Thoracic aorta (tissue), 2 donors: ENCODE measurements at regions not wholly inside any gene's neighbourhood (a gene's known extent, or its start where the extent isn't known, plus 50 kb on each side); places are given as distances from the start of the nearest gene placed in this dataset.

ENCODE experiments used
- ATAC-seq: fragments of 150-250 bp; one replicate; pipeline ENCODE4 v1.8.0; 2017; ENCODE audit warnings: low read depth; ENCODE audit not compliant: insufficient number of reproducible peaks, low FRiP score
- DNase-seq: peaks from one replicate; pipeline ENCODE4 v3.0.0-alpha.2; 2020; ENCODE audit warnings: low spot score
- H3K27ac ChIP-seq, 2 donors: fragments of 200-600 bp; sonication (generic); 1 replicate in 1 of 2; 2 replicates in 1 of 2; pipeline ENCODE4 v1.5.1; 2016; ENCODE audit warnings: mild to moderate bottlenecking in 2 of 2, moderate library complexity in 2 of 2
- H3K27me3 ChIP-seq: fragments of 200-600 bp; sonication (generic); replicated peaks from 2 replicates; pipeline ENCODE4 v1.6.0; 2016; ENCODE audit warnings: mild to moderate bottlenecking; ENCODE audit not compliant: insufficient read depth
- H3K36me3 ChIP-seq: fragments of 200-600 bp; sonication (generic); one replicate; pipeline ENCODE4 v1.5.1; 2016
- H3K4me1 ChIP-seq, 2 donors: fragments of 200-600 bp; sonication (generic); 1 replicate in 1 of 2; 2 replicates in 1 of 2; pipeline versions ENCODE4 v1.5.1 to v1.6.0; 2016; ENCODE audit warnings: low read depth in 2 of 2, mild to moderate bottlenecking in 1 of 2; ENCODE audit not compliant: control insufficient read depth in 1 of 2
- H3K4me3 ChIP-seq: fragments of 200-600 bp; sonication (generic); 2 replicates; pipeline ENCODE4 v1.5.1; 2016; ENCODE audit warnings: mild to moderate bottlenecking
- H3K9me3 ChIP-seq: fragments of 200-600 bp; sonication (generic); 2 replicates; pipeline ENCODE4 v1.5.1; 2016
- TF ChIP-seq, protein P1 (sequence below): fragments of 200-600 bp; sonication (generic); IDR thresholded peaks from one replicate; pipeline ENCODE4 v1.5.1; 2019; ENCODE audit warnings: antibody characterized with exemption

DNA sequence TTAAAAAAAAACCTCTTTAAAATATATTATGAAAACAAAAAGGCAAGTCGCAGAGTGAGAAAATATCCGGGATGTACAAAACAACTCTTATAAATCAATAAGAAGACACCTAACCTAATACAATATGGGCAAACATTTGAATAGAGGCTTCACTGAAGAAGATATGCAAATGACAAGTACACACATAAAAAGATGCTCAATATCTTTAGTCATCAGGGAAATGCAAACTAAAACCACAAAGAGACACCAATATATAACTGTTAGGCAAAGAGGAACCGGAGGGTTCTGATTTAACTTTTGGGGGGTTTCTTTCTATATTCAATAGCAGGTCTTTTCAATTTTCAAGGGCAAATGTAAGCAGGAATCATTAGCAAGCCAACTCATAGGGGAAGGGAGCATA lies 480.7 kb upstream of the SPTLC3 start:
- TF ChIP-seq, protein P1, sequence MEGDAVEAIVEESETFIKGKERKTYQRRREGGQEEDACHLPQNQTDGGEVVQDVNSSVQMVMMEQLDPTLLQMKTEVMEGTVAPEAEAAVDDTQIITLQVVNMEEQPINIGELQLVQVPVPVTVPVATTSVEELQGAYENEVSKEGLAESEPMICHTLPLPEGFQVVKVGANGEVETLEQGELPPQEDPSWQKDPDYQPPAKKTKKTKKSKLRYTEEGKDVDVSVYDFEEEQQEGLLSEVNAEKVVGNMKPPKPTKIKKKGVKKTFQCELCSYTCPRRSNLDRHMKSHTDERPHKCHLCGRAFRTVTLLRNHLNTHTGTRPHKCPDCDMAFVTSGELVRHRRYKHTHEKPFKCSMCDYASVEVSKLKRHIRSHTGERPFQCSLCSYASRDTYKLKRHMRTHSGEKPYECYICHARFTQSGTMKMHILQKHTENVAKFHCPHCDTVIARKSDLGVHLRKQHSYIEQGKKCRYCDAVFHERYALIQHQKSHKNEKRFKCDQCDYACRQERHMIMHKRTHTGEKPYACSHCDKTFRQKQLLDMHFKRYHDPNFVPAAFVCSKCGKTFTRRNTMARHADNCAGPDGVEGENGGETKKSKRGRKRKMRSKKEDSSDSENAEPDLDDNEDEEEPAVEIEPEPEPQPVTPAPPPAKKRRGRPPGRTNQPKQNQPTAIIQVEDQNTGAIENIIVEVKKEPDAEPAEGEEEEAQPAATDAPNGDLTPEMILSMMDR, result no peak
- no peak overlapping the region for H3K4me3 ChIP-seq
- H3K27ac ChIP-seq, result no peak overlapping the region
- no peaks in the 10 kb centered on the region for H3K27me3 ChIP-seq
- DNase-seq, result no peak
- ATAC-seq, result no peak
- H3K36me3 ChIP-seq, result no peaks in the 10 kb centered on the region
- H3K9me3 ChIP-seq, result no peaks in the 10 kb centered on the region
- no peaks in the 10 kb centered on the region for H3K4me1 ChIP-seq

- no peak overlapping the region for H3K27ac ChIP-seq
- no peaks in the 10 kb centered on the region for H3K27me3 ChIP-seq
- H3K4me3 ChIP-seq, result no peak overlapping the region
- H3K9me3 ChIP-seq, result no peaks in the 10 kb centered on the region
- DNase-seq, result no peak
- TF ChIP-seq, protein P1, result no peak
- H3K4me1 ChIP-seq, result no peaks in the 10 kb centered on the region
- ATAC-seq, result no peak
- H3K36me3 ChIP-seq, result no peaks in the 10 kb centered on the region
Observed at GRCh38 chr20:12528591-12529041, 480.2 kb upstream of the SPTLC3 start.

- no peaks in the 10 kb centered on the region for H3K36me3 ChIP-seq
- ATAC-seq (no peak), DNase-seq (no peak)
- no peaks in the 10 kb centered on the region for H3K9me3 ChIP-seq
- no peak overlapping the region for H3K27ac ChIP-seq
- TF ChIP-seq, protein P1, result no peak
- H3K27me3 ChIP-seq, result no peaks in the 10 kb centered on the region
- no peaks in the 10 kb centered on the region for H3K4me1 ChIP-seq
- no peak overlapping the region for H3K4me3 ChIP-seq
Observed at GRCh38 chr20:12531626-12532025, 477.1 kb upstream of the SPTLC3 start.

- ATAC-seq (no peak), DNase-seq (no peak)
- Histone ChIP-seq H3K4me3 (no peak overlapping the region), H3K9me3 (no peaks in the 10 kb centered on the region), H3K4me1 (no peaks in the 10 kb centered on the region), H3K27ac (no peak overlapping the region), H3K36me3 (no peaks in the 10 kb centered on the region), H3K27me3 (no peaks in the 10 kb centered on the region)
- TF ChIP-seq, protein P1, result no peak
Observed at GRCh38 chr20:12535316-12535715, 473.5 kb upstream of the SPTLC3 start.

DNA sequence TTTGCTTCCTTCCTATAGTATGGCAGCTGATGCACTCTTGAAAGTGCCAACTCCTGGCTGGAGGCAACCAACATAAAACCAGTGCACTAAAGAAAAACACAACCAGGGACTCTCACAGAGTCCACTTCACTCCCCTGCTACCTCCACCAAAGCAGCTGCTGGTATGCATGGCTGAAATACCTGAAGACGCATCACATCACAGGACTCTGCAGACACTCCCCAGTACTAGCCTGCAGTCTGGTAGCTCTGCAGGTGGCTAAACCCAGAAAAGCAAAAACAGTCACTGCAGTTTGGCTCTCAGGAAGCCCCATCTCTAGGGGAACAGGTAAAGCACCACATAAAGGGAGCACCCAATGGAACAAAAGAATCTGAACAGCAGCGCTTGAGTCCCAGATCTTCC lies 473.0 kb upstream of the SPTLC3 start:
- Histone ChIP-seq H3K27ac (no peak overlapping the region), H3K4me3 (no peak overlapping the region), H3K36me3 (no peaks in the 10 kb centered on the region), H3K9me3 (no peaks in the 10 kb centered on the region), H3K27me3 (no peaks in the 10 kb centered on the region), H3K4me1 (no peaks in the 10 kb centered on the region)
- ATAC-seq (no peak), DNase-seq (no peak)
- TF ChIP-seq, protein P1, result no peak
